HepG2 (cell line): ENCODE measurements at regions not wholly inside any gene's neighbourhood (a gene's known extent, or its start where the extent isn't known, plus 50 kb on each side); places are given as distances from the start of the nearest gene placed in this dataset.
"Not testable (repeated sequence)": the region's sequence is repeated elsewhere in the genome, so short reads cannot be mapped to it uniquely, and the experiment has no call there.

Experiments
- ATAC-seq: fragments of 200-7000 bp; cut with Tn5 transposase; 3 replicates; pipeline ENCODE4 v1.9.1; 2020; ENCODE audit warnings: mild to moderate bottlenecking, moderate library complexity
- BruUV-seq: library from RNA; stranded (reverse); fragments of 400-500 nt; replicated peaks from 2 replicates; lab custom pipeline; 2021; lab: Mats Ljungman, UMichigan
- CTCF ChIA-PET: fragments of 300-600 bp; formaldehyde crosslinking; extraction: SDS; loops from one replicate; lab custom pipeline; 2021; ENCODE audit warnings: low total read pairs, inconsistent platforms, low intra/inter-chr PET ratio; lab: Yijun Ruan, JAX
- POLR2A ChIA-PET: fragments of 350-600 bp; sonication (Branson Sonifier 250); formaldehyde crosslinking; loops from one replicate; lab custom pipeline; 2020; ENCODE audit warnings: antibody characterized with exemption, inconsistent platforms; lab: Yijun Ruan, JAX
- DNase-seq: peaks from one replicate; pipeline ENCODE4 v3.0.0-alpha.2; 2015; ENCODE audit warnings: low spot score
- FAIRE-seq: peaks from 3 replicates; lab custom pipeline; 2011; peaks lifted over from hg19 to GRCh38; lab: Jason Lieb, UNC
- H2AFZ ChIP-seq: one replicate; pipeline ENCODE4 v1.6.1; 2011; ENCODE audit warnings: low read length, inconsistent platforms
- H3K27ac ChIP-seq: fragments of 300-600 bp; 3 replicates; pipeline ENCODE4 v1.8.0; 2011; ENCODE audit warnings: mixed run types, mild to moderate bottlenecking, mixed read lengths, low read length, inconsistent platforms; ENCODE audit not compliant: insufficient read depth; ENCODE audit errors: extremely low read length
- H3K27me3 ChIP-seq, 2 experiments: fragments of 200-600 bp in 1 of 2; 2 replicates in 1 of 2; 3 replicates in 1 of 2; pipeline versions ENCODE4 v1.6.0 to v1.8.0; 2011; ENCODE audit warnings: low read length in 2 of 2, mild to moderate bottlenecking in 2 of 2, moderate library complexity in 2 of 2, inconsistent platforms in 1 of 2; ENCODE audit not compliant: insufficient read depth in 2 of 2, control insufficient read depth in 1 of 2
- H3K36me3 ChIP-seq, 2 experiments: fragments of 200-600 bp in 1 of 2; replicated peaks in 1 of 2; 2 replicates in 1 of 2; 3 replicates in 1 of 2; pipeline versions ENCODE4 v1.5.1 to v1.8.0; 2011; ENCODE audit warnings: low read length in 2 of 2, inconsistent platforms in 1 of 2; ENCODE audit not compliant: insufficient read depth in 2 of 2, control insufficient read depth in 1 of 2
- H3K4me1 ChIP-seq: 2 replicates; pipeline ENCODE4 v1.5.1; 2012; ENCODE audit warnings: low read length, inconsistent platforms; ENCODE audit not compliant: insufficient read depth
- H3K4me2 ChIP-seq: 2 replicates; pipeline ENCODE4 v1.6.0; 2011; ENCODE audit warnings: low read depth, low read length, inconsistent platforms
- H3K4me3 ChIP-seq, 3 experiments: fragments of 200-600 bp in 1 of 3; sonication (generic), shearing (Covaris generic) in 1 of 3; replicated peaks in 1 of 3; 2 replicates each; pipeline ENCODE4 v1.5.1; 2011 to 2016; ENCODE audit warnings: low read length in 3 of 3, inconsistent platforms in 2 of 3, low read depth in 2 of 3, mild to moderate bottlenecking in 2 of 3, control low read depth in 1 of 3, mixed read lengths in 1 of 3; ENCODE audit not compliant: insufficient read depth in 1 of 3
- H3K79me2 ChIP-seq: one replicate; pipeline ENCODE4 v1.6.1; 2011; ENCODE audit warnings: low read length, inconsistent platforms; ENCODE audit not compliant: insufficient read depth
- H3K9ac ChIP-seq: 2 replicates; pipeline ENCODE4 v1.6.0; 2011; ENCODE audit warnings: mild to moderate bottlenecking, low read depth, low read length, inconsistent platforms; ENCODE audit not compliant: insufficient read depth
- H3K9me3 ChIP-seq: 2 replicates; pipeline ENCODE4 v1.5.1; 2012; ENCODE audit warnings: mild to moderate bottlenecking, low read length
- H4K20me1 ChIP-seq: 2 replicates; pipeline ENCODE4 v1.6.0; 2011; ENCODE audit warnings: inconsistent platforms, mild to moderate bottlenecking, low read length, moderate library complexity; ENCODE audit not compliant: insufficient read depth
- EP300 ChIP-seq, 3 experiments: sonication (generic) in 1 of 3; formaldehyde crosslinking in 1 of 3; IDR thresholded peaks; 2 replicates each; pipeline versions ENCODE4 v1.5.1 to v1.6.1; 2011 to 2020; ENCODE audit warnings: low read depth in 2 of 3, low read length in 2 of 3, borderline replicate concordance in 1 of 3, improper control_type of control experiment in 1 of 3, mild to moderate bottlenecking in 1 of 3, missing genetic modification reagents in 1 of 3, moderate library complexity in 1 of 3
- ZNF17 ChIP-seq: sonication (generic); formaldehyde crosslinking; IDR thresholded peaks from 2 replicates; pipeline ENCODE4 v1.5.0; 2020; ENCODE audit warnings: mild to moderate bottlenecking, missing genetic modification reagents
- WGBS: methylation state at CpG from one replicate; pipeline ENCODE4 v1.1.6; 2017; ENCODE audit warnings: low lambda C conversion rate; 5-methylcytosine and 5-hydroxymethylcytosine counted together
- in situ Hi-C: cut with HindIII; loops from 2 replicates; pipeline ENCODE4 v1.10.0; 2017; ENCODE audit warnings: low pct_unique_long_range_greater_than_20kb; ENCODE audit not compliant: extremely low pct_ligation_motif_present
- intact Hi-C: fragments of 100-400 bp; cut with micrococcal nuclease; formaldehyde crosslinking; loops from one replicate; pipeline ENCODE4 v1.10.0; 2022; ENCODE audit not compliant: unreplicated experiment
- TF ChIP-seq, protein P1 (sequence below): sonication (generic); formaldehyde crosslinking; IDR thresholded peaks from 2 replicates; pipeline ENCODE4 v1.4.0; 2020; ENCODE audit warnings: missing genetic modification reagents
- TF ChIP-seq, protein P2 (sequence below): sonication (generic); formaldehyde crosslinking; IDR thresholded peaks from 2 replicates; pipeline ENCODE4 v1.8.1; 2022; ENCODE audit warnings: mild to moderate bottlenecking, missing genetic modification reagents

DNA sequence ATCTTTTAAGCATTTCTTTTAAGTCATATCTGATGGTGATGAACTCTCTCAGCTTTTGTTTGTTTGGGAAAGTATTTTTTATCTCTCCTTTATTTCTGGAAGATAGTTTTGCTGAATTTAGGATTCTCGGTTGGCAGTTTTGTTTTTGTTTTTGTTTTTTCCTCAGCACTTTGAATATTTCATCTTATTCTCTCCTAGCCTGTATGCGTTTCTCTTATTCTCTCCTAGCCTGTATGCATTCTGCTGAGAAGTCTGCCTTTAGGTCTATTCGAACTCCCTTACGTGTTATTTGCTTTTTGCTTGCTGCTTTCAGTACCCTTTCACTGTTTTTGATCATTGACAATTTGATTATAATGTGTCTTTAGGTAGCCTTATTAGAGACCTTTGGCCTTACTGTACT lies 787.8 kb upstream of the FAM174A start (continued):
- TF ChIP-seq, protein P1, sequence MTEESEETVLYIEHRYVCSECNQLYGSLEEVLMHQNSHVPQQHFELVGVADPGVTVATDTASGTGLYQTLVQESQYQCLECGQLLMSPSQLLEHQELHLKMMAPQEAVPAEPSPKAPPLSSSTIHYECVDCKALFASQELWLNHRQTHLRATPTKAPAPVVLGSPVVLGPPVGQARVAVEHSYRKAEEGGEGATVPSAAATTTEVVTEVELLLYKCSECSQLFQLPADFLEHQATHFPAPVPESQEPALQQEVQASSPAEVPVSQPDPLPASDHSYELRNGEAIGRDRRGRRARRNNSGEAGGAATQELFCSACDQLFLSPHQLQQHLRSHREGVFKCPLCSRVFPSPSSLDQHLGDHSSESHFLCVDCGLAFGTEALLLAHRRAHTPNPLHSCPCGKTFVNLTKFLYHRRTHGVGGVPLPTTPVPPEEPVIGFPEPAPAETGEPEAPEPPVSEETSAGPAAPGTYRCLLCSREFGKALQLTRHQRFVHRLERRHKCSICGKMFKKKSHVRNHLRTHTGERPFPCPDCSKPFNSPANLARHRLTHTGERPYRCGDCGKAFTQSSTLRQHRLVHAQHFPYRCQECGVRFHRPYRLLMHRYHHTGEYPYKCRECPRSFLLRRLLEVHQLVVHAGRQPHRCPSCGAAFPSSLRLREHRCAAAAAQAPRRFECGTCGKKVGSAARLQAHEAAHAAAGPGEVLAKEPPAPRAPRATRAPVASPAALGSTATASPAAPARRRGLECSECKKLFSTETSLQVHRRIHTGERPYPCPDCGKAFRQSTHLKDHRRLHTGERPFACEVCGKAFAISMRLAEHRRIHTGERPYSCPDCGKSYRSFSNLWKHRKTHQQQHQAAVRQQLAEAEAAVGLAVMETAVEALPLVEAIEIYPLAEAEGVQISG, result no peak
- TF ChIP-seq ZNF17 (CRISPR knock-in tag), result no peak
- TF ChIP-seq EP300 (IDR thresholded peaks at IDR 0.05; ENCODE audit: low read depth in 2 of 2, low read length in 2 of 2), result no peak
- no peak for TF ChIP-seq EP300 (CRISPR knock-in tag; IDR thresholded peaks at IDR 0.05; ENCODE audit: borderline replicate concordance)
- TF ChIP-seq, protein P2, sequence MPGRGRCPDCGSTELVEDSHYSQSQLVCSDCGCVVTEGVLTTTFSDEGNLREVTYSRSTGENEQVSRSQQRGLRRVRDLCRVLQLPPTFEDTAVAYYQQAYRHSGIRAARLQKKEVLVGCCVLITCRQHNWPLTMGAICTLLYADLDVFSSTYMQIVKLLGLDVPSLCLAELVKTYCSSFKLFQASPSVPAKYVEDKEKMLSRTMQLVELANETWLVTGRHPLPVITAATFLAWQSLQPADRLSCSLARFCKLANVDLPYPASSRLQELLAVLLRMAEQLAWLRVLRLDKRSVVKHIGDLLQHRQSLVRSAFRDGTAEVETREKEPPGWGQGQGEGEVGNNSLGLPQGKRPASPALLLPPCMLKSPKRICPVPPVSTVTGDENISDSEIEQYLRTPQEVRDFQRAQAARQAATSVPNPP (CRISPR knock-in tag), result no peak
- TF ChIP-seq, all 625 proteins: peak for 0

GRCh38 chr5:99733146-99733545 lies 802.0 kb upstream of the FAM174A start:
- H2AFZ ChIP-seq, H3K4me2 ChIP-seq, H3K4me3 ChIP-seq, H3K27me3 ChIP-seq, H3K79me2 ChIP-seq, BruUV-seq, intact Hi-C loops, H3K36me3 ChIP-seq, H3K4me1 ChIP-seq, ATAC-seq, H4K20me1 ChIP-seq, H3K27ac ChIP-seq, in situ Hi-C loops, H3K9ac ChIP-seq, H3K9me3 ChIP-seq, POLR2A ChIA-PET, CTCF ChIA-PET, DNase-seq, FAIRE-seq: not testable (repeated sequence)
- 0% methylated on average over 1 of the region's 1 CpG for WGBS

GRCh38 chr5:99730653-99731052 lies 801.8 kb upstream of the CHD1 start:
- FAIRE-seq, H2AFZ ChIP-seq, BruUV-seq, CTCF ChIA-PET, H3K36me3 ChIP-seq, H3K4me1 ChIP-seq, H3K4me2 ChIP-seq, H3K9ac ChIP-seq, H3K4me3 ChIP-seq, POLR2A ChIA-PET, H3K27me3 ChIP-seq, H4K20me1 ChIP-seq, H3K79me2 ChIP-seq, H3K9me3 ChIP-seq, H3K27ac ChIP-seq, DNase-seq, ATAC-seq, in situ Hi-C loops, intact Hi-C loops: not testable (repeated sequence)
- 51% methylated on average over 4 of the region's 4 CpGs for WGBS
